Type B pancreatic cell (in vitro differentiated cells): ENCODE measurements at regions not wholly inside any gene's neighbourhood (a gene's known extent, or its start where the extent isn't known, plus 50 kb on each side); places are given as distances from the start of the nearest gene placed in this dataset.

Experiments
- DNase-seq: peaks from one replicate; pipeline ENCODE4 v3.0.0; 2021; ENCODE audit warnings: mixed read lengths; ENCODE audit not compliant: unreplicated experiment; ENCODE audit errors: extremely low spot score
- H3K27ac Mint-ChIP-seq: 2 replicates; pipeline ENCODE4 v1.8.0; 2021; ENCODE audit warnings: mild to moderate bottlenecking, mixed read lengths
- H3K27me3 Mint-ChIP-seq: 2 replicates; pipeline ENCODE4 v1.8.0; 2021; ENCODE audit warnings: mixed read lengths
- H3K36me3 Mint-ChIP-seq: 2 replicates; pipeline ENCODE4 v1.8.0; 2021; ENCODE audit warnings: mixed read lengths
- H3K4me1 Mint-ChIP-seq: one replicate; pipeline ENCODE4 v1.8.0; 2021; ENCODE audit warnings: mixed read lengths; ENCODE audit not compliant: unreplicated experiment
- H3K4me3 Mint-ChIP-seq: 2 replicates; pipeline ENCODE4 v1.8.0; 2021; ENCODE audit warnings: mild to moderate bottlenecking, mixed read lengths
- H3K9me3 Mint-ChIP-seq: 2 replicates; pipeline ENCODE4 v1.8.0; 2021; ENCODE audit warnings: mixed read lengths
- CTCF ChIP-seq: fragments of 200-600 bp; sonication (generic); conservative IDR thresholded peaks from 2 replicates; pipeline ENCODE4 v1.5.0; 2021; ENCODE audit warnings: antibody characterized with exemption, mild to moderate bottlenecking

GRCh38 chr21:36608041-36608896, 90.6 kb upstream of the SIM2 start:
- no peak overlapping the region for H3K4me3 Mint-ChIP-seq
- no peak overlapping the region for H3K27ac Mint-ChIP-seq
- TF ChIP-seq CTCF: no peak
- DNase-seq: no peak
- peaks cover 12% of the 10 kb centered on the region for H3K9me3 Mint-ChIP-seq
- H3K4me1 Mint-ChIP-seq: peaks cover 14% of the 10 kb centered on the region
- H3K27me3 Mint-ChIP-seq: peaks cover 13% of the 10 kb centered on the region
- H3K36me3 Mint-ChIP-seq: no peaks in the 10 kb centered on the region

GRCh38 chr21:36608897-36609225, 90.1 kb upstream of the SIM2 start:
- H3K27ac Mint-ChIP-seq: no peak overlapping the region

GRCh38 chr21:36609654-36610053, 89.3 kb upstream of the SIM2 start:
- H3K27me3 Mint-ChIP-seq: peaks cover 18% of the 10 kb centered on the region
- H3K36me3 Mint-ChIP-seq: no peaks in the 10 kb centered on the region
- no peak overlapping the region for H3K27ac Mint-ChIP-seq
- peaks cover 12% of the 10 kb centered on the region for H3K9me3 Mint-ChIP-seq
- no peak overlapping the region for H3K4me3 Mint-ChIP-seq
- TF ChIP-seq CTCF: no peak
- H3K4me1 Mint-ChIP-seq: peaks cover 16% of the 10 kb centered on the region
- no peak for DNase-seq

More at GRCh38 chr21:36608897-36609225, 90.1 kb upstream of the SIM2 start:
- DNase-seq: no peak
- no peak for TF ChIP-seq CTCF
- Mint-ChIP-seq H3K36me3 (no peaks in the 10 kb centered on the region), H3K4me1 (peaks cover 16% of the 10 kb centered on the region), H3K4me3 (no peak overlapping the region), H3K9me3 (peaks cover 12% of the 10 kb centered on the region), H3K27me3 (peaks cover 14% of the 10 kb centered on the region)

GRCh38 chr21:36610201-36610600, 88.7 kb upstream of the SIM2 start:
- Mint-ChIP-seq H3K4me3 (no peak overlapping the region), H3K27ac (no peak overlapping the region), H3K9me3 (peaks cover 12% of the 10 kb centered on the region), H3K27me3 (peaks cover 18% of the 10 kb centered on the region), H3K36me3 (no peaks in the 10 kb centered on the region), H3K4me1 (peaks cover 16% of the 10 kb centered on the region)
- no peak for DNase-seq
- no peak for TF ChIP-seq CTCF

- no peak for TF ChIP-seq CTCF
- H3K9me3 Mint-ChIP-seq: peaks cover 15% of the 10 kb centered on the region
- no peak overlapping the region for H3K4me3 Mint-ChIP-seq
- H3K27me3 Mint-ChIP-seq: peaks cover 17% of the 10 kb centered on the region
- no peaks in the 10 kb centered on the region for H3K36me3 Mint-ChIP-seq
- peaks cover 16% of the 10 kb centered on the region for H3K4me1 Mint-ChIP-seq
- DNase-seq: no peak
- H3K27ac Mint-ChIP-seq: no peak overlapping the region
Measured at GRCh38 chr21:36610935-36611334, 88.0 kb upstream of the SIM2 start.
